ENCODE measurements at regions not wholly inside any gene's neighbourhood (a gene's known extent, or its start where the extent isn't known, plus 50 kb on each side); places are given as distances from the start of the nearest gene placed in this dataset.

- TF ChIP-seq, protein P1, sequence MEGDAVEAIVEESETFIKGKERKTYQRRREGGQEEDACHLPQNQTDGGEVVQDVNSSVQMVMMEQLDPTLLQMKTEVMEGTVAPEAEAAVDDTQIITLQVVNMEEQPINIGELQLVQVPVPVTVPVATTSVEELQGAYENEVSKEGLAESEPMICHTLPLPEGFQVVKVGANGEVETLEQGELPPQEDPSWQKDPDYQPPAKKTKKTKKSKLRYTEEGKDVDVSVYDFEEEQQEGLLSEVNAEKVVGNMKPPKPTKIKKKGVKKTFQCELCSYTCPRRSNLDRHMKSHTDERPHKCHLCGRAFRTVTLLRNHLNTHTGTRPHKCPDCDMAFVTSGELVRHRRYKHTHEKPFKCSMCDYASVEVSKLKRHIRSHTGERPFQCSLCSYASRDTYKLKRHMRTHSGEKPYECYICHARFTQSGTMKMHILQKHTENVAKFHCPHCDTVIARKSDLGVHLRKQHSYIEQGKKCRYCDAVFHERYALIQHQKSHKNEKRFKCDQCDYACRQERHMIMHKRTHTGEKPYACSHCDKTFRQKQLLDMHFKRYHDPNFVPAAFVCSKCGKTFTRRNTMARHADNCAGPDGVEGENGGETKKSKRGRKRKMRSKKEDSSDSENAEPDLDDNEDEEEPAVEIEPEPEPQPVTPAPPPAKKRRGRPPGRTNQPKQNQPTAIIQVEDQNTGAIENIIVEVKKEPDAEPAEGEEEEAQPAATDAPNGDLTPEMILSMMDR (IDR thresholded peaks at IDR 0.05 in 4 of 5, conservative IDR thresholded peaks at IDR 0.05 in 1 of 5), result no peak
- no peak for TF ChIP-seq POLR2A (IDR thresholded peaks at IDR 0.05)
These were observed 105.7 kb upstream of the KCNJ15 start for GRCh38 chr21:38151021-38151645.

Measured in gastrocnemius medialis (tissue), 4 donors.